ENCODE measurements at regions not wholly inside any gene's neighbourhood (a gene's known extent, or its start where the extent isn't known, plus 50 kb on each side); places are given as distances from the start of the nearest gene placed in this dataset.

DNA sequence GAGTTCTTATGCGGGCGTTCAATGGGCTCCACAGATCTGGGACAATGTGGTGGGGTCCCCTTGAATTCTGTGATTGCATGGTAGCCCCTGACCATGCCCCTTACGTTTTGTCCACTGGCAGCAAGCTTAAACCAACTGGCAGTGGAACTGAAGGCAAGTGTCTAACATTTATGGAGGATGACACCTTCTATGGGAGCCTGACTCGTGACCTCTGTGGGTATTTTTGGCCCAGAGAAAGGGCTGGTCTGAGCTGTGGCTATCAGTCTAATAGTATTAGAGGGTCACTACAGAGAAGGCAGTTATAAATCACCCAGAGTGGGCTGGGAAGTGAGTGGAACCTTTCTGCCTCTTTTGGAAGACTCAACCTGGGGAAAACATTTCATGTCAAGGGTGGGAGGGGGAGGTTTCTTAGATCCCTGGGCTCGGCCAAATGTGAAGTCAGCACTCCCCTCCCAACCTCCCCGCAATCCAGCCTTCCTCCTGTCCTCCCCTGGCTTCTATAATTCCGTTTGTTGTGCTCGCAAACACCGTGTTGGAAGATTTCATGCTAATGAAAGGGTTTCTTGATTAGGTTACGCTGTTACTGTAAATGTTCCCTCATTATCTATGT is 322.7 kb downstream of the RPS24 start:
- no peak for DNase-seq (ENCODE audit: low read depth in 4 of 4, low spot score in 3 of 4)

DNA sequence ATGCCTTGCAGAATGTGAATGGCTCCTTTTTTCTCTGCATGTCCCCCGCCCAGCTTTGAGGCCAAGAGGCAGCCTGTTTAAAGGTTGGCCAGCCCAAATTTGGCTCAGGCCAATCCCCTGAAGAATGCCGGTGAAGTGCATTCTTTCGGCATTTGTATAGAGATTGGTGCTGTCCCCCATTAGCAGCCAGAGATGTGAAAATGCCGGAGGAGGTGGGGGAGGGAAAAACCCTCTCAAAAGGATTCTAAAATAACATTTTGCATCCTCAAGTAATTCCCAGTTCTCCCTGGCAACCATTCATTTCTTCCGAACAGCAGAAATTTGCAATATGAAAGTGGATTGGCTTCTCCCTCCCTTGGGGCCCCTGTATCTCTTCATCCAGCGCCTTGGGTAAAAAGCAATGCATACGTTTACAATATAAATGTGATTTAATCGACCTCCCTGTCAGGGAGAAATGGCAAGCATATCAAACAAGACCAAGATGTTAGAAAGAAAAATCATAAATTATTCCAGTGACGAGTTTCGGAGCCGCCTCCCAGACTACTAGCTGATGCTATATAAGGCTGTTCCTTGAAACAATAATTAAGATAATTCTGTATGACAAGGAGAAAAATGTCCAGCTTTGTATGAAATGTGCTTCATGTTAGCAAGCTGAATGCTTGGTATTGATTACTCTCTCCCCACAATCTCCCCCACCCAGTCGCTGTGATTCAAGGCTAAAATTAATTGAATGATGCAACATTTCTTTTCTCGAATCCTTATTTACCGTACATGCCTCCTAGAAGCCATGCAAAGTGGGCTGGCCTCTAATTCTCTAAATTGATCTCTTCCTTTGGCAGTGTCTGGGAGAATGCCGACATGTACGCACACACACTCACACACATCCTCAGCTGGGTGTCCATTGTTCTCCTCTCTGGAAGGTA is 323.7 kb downstream of the RPS24 start:
- DNase-seq (ENCODE audit: low read depth in 4 of 4, low spot score in 3 of 4) = no peak

DNA sequence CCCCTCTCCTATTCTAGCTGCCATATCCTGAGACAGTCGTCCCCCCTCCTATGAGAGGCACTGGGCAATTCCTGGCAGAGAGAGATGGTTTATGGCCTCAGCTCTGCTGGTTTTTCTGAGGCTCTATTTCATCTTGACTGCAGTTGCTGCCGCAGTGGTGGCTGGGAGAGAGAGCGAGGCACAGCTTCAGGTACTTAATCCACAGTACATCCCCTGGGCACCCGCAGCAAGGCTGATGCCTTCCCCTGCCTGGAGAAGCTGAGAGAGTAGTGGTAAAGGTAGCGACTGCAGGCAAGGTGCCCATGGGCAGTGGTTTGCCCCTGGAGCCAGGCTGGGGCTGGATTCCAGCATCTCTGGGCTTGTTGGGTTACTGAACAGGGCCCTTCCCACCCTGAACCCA is 324.7 kb downstream of the RPS24 start:
- DNase-seq (ENCODE audit: low read depth in 4 of 4, low spot score in 3 of 4) = no peak

DNA sequence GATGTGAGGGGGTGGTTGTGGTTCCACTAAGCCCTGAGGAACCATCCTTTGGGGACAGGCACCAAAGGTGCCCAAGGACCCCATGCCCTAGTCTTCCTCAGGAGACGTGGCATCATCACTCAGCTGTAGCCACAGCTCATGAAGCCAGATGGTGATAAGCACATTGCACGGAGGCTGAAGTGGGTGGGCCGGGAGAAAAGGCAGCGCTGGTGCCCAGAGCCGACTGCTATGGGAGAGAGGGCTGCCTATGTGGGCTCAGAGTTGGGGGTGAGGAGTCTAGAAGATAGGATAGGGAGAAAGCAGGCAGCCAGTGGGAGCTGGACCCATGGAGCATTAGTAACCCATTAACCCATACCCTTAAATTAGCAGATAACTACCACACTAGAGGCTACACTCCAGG is 325.3 kb downstream of the RPS24 start:
- no peak for DNase-seq (ENCODE audit: low read depth in 4 of 4, low spot score in 3 of 4)

DNA sequence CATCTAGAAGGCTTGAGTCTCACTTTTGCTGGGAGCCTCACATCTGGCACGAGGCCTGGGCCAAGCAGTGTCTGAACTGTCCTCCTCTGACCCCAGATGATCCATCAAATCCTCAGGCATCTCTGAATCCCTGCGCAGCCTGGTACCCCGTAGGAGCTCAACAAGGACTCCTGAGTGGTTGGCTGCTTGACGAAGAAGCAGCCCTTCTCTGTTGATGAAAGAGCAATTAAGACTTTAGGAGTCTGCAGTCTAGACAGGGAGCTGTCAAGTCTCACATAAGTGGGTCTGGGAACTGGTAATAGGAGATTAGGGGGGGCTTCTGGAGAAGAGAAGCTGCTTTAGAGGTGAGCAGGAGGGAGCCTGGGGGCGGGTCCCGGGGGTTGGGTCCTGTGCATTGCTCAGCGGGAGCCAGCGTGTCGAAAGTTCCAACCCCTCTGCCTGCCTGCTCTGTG is 326.0 kb downstream of the RPS24 start:
- DNase-seq (ENCODE audit: low read depth in 4 of 4, low spot score in 3 of 4) = no peak

- DNase-seq (ENCODE audit: low read depth in 4 of 4, low spot score in 3 of 4) = no peak
Observed at GRCh38 chr10:78360284-78360683, 326.6 kb downstream of the RPS24 start.

- no peak for DNase-seq (ENCODE audit: low read depth in 4 of 4, low spot score in 3 of 4)
Observed at GRCh38 chr10:78361031-78361430, 327.4 kb downstream of the RPS24 start.

- DNase-seq (ENCODE audit: low read depth in 4 of 4, low spot score in 3 of 4) = no peak
Observed at GRCh38 chr10:78362406-78363022, 328.9 kb downstream of the RPS24 start.

- no peak for DNase-seq (ENCODE audit: low read depth in 4 of 4, low spot score in 3 of 4)
Observed at GRCh38 chr10:78363190-78363589, 329.5 kb downstream of the RPS24 start.

DNA sequence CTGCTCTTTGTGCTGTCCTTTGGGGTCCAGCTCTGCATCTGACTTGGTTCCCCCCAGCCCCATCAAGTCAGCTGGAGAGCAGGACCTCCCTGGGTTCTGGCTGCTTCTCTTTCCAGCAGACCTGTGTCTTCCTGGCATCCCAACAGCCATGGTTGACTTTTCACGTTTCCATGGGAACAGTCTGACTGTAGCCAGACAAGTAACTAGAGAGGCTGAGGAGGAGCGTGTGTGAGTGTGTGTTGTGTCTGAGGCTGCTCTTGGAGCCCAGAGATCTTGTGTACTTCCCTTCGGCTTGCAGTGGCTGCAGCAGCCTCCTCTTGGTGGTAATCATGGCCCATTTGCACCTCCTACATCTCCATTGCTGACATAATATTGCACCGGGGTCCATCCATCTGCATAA is 332.0 kb downstream of the RPS24 start:
- peak in 1 of 4 donors; percentile 77 for DNase-seq (ENCODE audit: low read depth in 4 of 4, low spot score in 3 of 4)

GRCh38 chr10:78366663-78367411 is 333.2 kb downstream of the RPS24 start:
- DNase-seq (ENCODE audit: low read depth in 4 of 4, low spot score in 3 of 4) = no peak

- no peak for DNase-seq (ENCODE audit: low read depth in 4 of 4, low spot score in 3 of 4)
Observed at GRCh38 chr10:78367751-78368150, 334.1 kb downstream of the RPS24 start.

DNA sequence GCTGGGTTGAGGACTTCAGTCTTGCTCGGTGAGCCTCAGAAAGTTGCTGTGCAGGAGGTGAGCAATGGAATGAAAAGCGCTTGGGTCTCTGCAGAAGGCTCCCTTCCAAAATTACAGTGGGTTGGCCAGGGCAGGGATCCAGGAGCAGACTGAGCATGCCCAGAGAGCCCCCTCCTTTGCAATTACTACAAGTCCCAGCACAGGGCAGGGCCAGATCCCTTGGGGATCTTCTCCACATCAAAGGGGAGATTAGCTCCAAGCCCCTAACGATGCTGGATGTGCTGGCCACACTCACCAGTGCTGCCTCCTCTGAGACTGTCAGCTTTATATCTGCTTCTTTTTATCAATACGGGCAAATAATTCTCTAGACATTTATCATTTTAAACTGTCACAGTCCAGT is 337.5 kb downstream of the RPS24 start:
- DNase-seq (ENCODE audit: low read depth in 4 of 4, low spot score in 3 of 4) = no peak

GRCh38 chr10:78372806-78373205 is 339.1 kb downstream of the RPS24 start:
- DNase-seq (ENCODE audit: low read depth in 4 of 4, low spot score in 3 of 4) = no peak

GRCh38 chr10:78374331-78375028 is 340.8 kb downstream of the RPS24 start:
- no peak for DNase-seq (ENCODE audit: low read depth in 4 of 4, low spot score in 3 of 4)

GRCh38 chr10:78375854-78376785 is 342.5 kb downstream of the RPS24 start:
- DNase-seq (ENCODE audit: low read depth in 4 of 4, low spot score in 3 of 4) = no peak

- no peak for DNase-seq (ENCODE audit: low read depth in 4 of 4, low spot score in 3 of 4)
Observed at GRCh38 chr10:78377356-78377755, 343.7 kb downstream of the RPS24 start.

GRCh38 chr10:78378192-78378591 is 344.5 kb downstream of the RPS24 start:
- no peak for DNase-seq (ENCODE audit: low read depth in 4 of 4, low spot score in 3 of 4)

DNA sequence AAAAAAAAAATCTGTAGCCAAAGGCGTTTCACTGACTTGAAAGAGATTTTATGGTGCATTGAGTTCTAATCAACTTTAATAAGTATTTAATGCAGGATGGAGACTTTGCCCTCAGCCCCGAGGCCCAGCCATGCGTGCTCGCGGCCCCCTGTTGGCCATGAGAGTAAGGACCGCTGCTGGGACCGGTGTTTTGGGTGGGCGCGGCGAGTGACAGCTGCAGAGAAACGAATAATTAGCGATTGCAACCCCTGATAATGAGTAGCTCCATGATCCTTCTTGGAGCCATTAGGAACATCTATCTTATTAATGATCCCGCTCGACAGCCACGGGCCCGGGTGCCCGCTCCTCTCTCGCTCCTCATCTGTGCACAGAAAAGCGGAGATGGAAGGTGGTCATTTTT is 347.4 kb downstream of the RPS24 start:
- no peak for DNase-seq (ENCODE audit: low read depth in 4 of 4, low spot score in 3 of 4)

All from left renal pelvis (tissue), 4 donors.